ENCODE measurements at regions not wholly inside any gene's neighbourhood (a gene's known extent, or its start where the extent isn't known, plus 50 kb on each side); places are given as distances from the start of the nearest gene placed in this dataset.
A peak's percentile ranks its signal among the peaks of the same experiment; 100 is the strongest.
"Not testable (repeated sequence)": the region's sequence is repeated elsewhere in the genome, so short reads cannot be mapped to it uniquely, and the experiment has no call there.

DNA sequence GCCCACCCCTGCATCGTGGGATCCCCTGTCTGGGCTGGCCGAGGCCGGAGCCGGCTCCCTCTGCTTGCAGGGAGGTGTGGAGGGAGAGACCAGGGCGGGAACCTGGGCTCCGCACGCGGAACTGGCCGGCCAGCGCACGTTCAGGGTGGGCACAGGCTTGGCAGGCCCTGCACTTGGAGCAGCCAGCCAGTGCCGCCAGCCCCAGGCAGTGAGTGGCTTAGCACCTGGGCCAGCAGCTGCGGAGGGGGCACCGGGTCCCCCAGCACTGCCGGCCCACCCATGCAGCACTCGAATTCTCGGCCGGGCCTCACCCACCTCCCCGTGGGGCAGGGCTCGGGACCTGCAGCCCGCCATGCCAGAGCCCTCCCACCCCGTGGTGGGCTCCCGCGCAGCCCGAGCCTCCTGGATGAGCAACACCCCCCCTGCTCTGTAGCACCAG, 422.6 kb downstream of the AMY1C start:
- no peak for DNase-seq

DNA sequence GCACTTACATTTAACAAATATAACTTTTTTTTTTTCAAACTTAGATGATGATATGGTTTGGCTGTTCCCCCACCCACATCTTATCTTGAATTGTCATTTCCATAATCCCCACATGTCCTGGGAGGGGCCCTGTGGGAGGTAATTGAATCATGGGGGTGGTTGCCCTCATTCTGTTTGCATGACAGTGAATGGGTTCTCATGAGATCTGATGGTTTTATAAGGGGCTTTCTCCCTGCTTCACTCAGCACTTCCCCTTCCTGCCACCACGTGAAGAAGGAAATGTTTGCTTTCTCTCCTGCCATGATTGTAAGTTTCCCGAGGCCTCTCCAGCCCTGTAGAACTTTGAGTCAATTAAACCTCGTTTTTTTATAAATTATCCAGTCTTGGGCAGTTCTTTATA, 432.6 kb downstream of the AMY1C start:
- DNase-seq = no peak

DNA sequence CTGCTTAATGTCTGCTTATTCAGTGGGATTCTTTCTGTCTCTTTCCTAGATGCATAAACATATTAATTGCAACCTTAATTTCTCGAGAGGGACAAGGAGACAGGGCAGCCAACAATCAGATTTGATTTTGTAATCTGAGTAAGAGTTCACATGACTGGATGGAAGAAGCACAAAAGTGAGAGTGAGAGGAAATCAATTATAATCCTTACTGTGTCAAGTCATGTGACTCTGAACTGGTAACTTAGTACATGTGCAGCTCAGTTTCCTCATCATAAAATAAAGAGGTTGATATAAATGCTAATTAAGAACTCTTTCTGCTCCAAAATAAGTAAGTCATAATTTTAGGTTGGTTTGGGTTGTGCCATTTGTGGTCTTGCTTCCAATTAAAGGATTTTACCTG, 439.5 kb downstream of the AMY1C start:
- DNase-seq = no peak

DNA sequence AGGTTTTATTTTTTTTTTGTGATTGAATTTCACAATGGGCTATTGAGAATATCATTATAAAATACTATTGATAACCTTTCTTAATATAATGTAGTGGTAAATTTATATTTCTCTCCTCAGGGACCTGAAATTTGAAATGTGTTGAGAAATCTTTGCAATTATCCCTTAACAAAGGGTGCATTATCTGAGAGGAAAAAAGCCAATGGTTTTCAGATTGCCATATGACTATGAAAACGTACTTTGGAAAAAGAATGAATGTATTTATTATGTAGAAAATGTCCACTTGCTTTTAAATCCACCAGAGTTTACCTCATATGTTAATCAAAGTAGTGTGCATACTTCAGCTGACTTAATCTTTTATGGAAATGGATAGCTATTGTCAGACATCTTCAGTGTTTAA, 441.1 kb downstream of the AMY1C start:
- DNase-seq = no peak

GRCh38 chr1:104195395-104195794, 445.7 kb downstream of the AMY1C start:
- peak; percentile 3 to 23 for DNase-seq

DNA sequence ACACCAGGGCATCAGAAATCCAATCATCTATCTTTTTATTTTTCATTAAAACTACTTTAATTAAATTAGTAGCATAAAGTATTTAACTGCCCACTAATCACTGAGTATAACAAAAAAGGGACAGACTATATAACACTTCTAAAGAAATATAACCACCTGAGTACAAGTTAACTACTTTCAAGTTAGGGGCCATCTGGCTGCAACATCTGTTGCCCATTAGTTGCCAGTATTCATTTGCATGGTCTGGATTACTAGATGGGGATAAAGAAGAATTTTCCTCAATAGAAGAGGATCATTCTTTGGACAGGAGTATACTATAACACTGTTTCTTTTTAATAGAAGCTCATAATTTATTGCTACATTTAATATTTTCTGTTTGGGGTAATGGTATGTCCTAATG, 446.4 kb downstream of the AMY1C start:
- no peak for DNase-seq

GRCh38 chr1:104197516-104197915, 447.8 kb downstream of the AMY1C start:
- DNase-seq = no peak

- no peak for DNase-seq
Measured at GRCh38 chr1:104212239-104212638, 462.5 kb downstream of the AMY1C start.

DNA sequence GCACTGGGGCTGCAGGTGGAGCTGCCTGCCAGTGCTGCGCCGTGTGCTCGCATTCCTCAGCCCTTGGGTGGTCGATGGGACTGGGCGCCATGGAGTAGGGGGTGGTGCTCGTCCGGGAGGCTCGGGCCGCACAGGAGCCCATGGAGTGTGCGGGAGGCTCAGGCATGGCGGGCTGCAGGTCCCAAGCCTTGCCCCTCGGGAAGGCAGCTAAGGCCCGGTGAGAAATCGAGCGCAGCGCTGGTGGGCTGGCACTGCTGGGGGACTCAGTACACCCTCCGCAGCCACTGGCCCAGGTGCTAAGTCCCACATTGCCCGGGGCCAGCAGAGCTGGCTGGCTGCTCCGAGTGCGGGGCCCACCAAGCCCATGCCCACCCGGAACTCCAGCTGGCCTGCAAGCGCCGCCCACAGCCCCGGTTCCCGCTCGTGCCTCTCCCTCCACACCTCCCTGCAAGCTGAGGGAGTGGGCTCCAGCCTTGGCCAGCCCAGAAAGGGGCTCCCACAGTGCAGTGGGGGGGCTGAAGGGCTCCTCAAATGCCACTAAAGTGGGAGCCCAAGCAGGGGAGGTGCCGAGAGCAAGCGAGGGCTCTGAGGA, 467.8 kb downstream of the AMY1C start:
- DNase-seq = not testable (repeated sequence)

DNA sequence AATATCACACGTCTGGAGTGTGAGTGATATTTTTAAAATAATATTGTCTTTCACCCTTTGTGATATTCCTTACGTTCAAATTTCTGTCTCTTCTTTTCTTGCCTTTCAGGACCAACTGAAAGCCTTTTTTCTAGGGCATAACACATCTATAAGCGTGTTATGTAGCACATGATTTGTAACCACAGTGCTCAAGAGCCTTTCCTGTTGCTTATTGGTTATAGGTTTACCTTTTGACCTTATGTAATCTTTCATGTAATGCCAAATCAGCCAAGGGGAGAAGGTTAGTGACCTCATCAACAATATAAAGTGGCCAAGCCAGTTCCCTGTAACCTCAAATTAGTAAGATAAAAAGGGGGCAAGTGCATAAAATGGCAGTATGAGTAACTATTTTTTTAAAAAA, 480.2 kb downstream of the AMY1C start:
- no peak for DNase-seq

GRCh38 chr1:104231676-104232075, 482.0 kb downstream of the AMY1C start:
- no peak for DNase-seq

- DNase-seq = no peak
Measured at GRCh38 chr1:104235141-104235540, 485.4 kb downstream of the AMY1C start.

GRCh38 chr1:104238991-104239390, 489.3 kb downstream of the AMY1C start:
- no peak for DNase-seq

- no peak for DNase-seq
Measured at GRCh38 chr1:104248385-104248784, 498.7 kb downstream of the AMY1C start.

GRCh38 chr1:104259481-104259880, 509.8 kb downstream of the AMY1C start:
- DNase-seq = no peak

- DNase-seq = not testable (repeated sequence)
Measured at GRCh38 chr1:104263110-104263509, 513.4 kb downstream of the AMY1C start.

DNA sequence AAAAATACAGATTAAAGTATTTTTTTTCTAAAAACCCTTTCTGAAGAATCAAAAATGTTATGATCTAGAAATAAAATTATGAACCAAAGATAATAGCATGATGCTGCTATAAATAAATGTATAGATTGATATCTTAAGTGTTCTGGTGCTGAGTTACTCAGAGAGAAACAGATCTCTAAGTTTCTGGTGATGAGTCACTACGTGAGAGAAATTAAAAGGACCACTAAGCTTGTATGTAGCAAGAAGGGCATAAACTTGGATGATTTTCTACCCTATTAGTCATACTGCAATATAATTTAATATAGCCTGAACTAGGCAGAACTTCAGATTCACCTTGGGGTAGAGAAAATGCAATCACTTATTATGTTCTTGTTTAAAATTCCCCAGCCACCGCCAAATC, 514.8 kb downstream of the AMY1C start:
- no peak for DNase-seq

DNA sequence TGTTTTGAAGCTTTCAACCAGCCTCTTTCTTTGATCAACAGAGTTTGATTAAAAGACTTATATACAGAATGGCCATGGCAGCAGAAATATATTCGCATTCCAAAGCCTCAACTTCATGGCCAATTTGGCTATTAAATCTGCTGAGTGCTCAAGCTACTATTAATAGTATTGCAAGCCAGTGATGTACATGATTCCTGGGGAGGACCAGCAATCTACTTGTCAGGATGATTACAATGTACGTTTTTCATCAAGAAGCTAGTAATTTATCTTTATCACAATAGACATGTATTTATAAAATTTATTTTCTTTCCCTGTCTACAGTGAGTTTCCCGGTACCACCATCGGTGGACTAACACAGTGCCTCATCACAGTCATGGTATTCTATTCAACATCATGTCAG, 515.5 kb downstream of the AMY1C start:
- no peak for DNase-seq

- DNase-seq = no peak
Measured at GRCh38 chr1:104266612-104267011, 516.9 kb downstream of the AMY1C start.

DNA sequence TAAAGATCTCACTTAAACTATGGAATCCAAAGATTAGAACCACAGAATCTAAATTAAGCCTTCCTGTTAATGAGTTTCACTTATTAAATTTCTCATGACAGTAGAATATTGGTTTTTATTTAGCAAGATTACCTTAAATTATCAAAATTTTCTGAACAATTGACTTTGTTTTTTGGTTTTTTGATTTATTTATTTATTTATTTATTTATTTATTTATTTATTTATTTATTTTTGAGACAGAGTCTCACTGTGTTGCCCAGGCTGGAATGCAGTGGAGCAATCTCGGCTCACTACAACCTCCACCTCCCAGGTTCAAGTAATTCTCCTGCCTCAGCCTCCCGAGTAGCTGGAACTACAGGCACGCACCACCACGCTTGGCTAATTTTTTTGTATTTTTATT, 538.6 kb downstream of the AMY1C start:
- DNase-seq = not testable (repeated sequence)

GRCh38 chr1:104291156-104291555, 541.5 kb downstream of the AMY1C start:
- DNase-seq = no peak

- no peak for DNase-seq
Measured at GRCh38 chr1:104294259-104294658, 544.6 kb downstream of the AMY1C start.

DNA sequence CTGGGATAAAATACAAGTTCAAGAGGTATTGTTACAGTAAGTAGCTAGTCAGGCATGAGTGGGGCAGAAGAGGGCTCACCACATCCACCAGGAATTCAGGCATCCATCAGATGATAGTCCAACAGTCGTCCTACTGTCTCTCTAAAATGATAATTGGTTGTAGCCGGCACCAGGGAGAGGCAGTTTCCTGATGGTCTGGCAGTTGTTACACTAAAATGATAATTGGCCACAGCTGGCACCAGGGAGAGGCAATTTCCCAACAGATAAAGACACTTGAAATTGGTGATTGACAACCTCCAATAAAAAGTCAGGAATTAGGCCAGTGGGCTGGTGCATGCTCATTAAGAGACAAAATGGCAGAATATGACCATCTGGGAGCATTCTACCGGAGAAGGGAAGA, 545.8 kb downstream of the AMY1C start:
- no peak for DNase-seq

DNA sequence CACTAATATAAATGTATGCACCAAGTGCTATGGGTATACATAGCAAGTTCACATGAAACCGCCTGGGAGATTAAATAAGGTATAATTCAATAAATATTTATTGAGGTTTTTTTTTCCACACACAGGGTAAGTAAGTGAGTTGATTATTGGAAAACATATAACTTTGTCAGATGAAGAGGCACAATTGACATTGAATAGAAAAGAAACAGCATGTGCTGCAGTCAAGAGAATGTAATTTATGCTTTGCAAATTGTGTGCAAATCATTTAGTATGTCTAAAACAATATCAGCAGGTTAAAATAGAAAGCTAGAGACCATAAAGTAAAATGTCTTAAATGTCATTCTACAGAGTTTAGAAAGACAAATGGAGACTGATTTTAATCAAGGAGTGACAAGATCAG, 560.0 kb downstream of the AMY1C start:
- DNase-seq = no peak

GRCh38 chr1:104315823-104316222, 566.1 kb downstream of the AMY1C start:
- DNase-seq = no peak

DNA sequence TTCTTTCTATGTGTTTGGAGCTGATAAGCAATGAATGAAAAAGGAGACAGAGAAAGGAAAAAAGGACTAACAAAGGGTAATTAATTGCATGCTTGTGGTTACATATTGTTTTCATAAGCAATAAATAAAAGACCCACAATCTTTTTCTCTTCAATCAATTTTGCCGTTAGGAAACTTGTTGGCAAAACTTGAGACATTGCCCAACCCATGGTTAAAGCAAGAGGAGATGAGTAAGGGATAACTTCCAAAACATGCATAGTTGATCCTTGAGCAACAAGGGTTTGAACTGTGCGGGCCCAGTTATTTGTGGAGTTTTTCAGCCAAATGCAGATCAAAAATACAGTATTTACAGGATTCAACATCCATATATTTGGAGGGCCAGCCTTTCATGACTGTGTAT, 572.4 kb downstream of the AMY1C start:
- no peak for DNase-seq

All from SW 1271 (cell line).